KMS-11 (cell line): ENCODE measurements at regions not wholly inside any gene's neighbourhood (a gene's known extent, or its start where the extent isn't known, plus 50 kb on each side); places are given as distances from the start of the nearest gene placed in this dataset.

Source experiments
- H2AFZ ChIP-seq: fragments of 200-600 bp; sonication (generic); 2 replicates; pipeline ENCODE4 v1.6.1; 2016; ENCODE audit warnings: antibody characterized with exemption, mixed run types, low read depth
- H3K27ac ChIP-seq: fragments of 200-600 bp; sonication (generic); 2 replicates; pipeline ENCODE4 v1.6.1; 2016; ENCODE audit warnings: mild to moderate bottlenecking, mixed run types
- H3K27me3 ChIP-seq: fragments of 200-600 bp; sonication (generic); 2 replicates; pipeline ENCODE4 v1.6.1; 2017; ENCODE audit warnings: mild to moderate bottlenecking, low read depth, mixed run types, moderate library complexity; ENCODE audit not compliant: insufficient read depth
- H3K36me3 ChIP-seq: fragments of 200-600 bp; sonication (generic); 2 replicates; pipeline ENCODE4 v1.6.1; 2017; ENCODE audit warnings: mild to moderate bottlenecking, mixed run types; ENCODE audit not compliant: insufficient read depth
- H3K4me1 ChIP-seq: fragments of 200-600 bp; sonication (generic); 2 replicates; pipeline ENCODE4 v1.6.1; 2016; ENCODE audit warnings: mild to moderate bottlenecking, low read depth, mixed run types; ENCODE audit not compliant: poor library complexity, severe bottlenecking
- H3K4me2 ChIP-seq: fragments of 200-600 bp; sonication (generic); 2 replicates; pipeline ENCODE4 v1.7.0; 2016; ENCODE audit warnings: mild to moderate bottlenecking, mixed run types
- H3K4me3 ChIP-seq: fragments of 200-600 bp; sonication (generic); IDR thresholded peaks from 2 replicates; pipeline ENCODE4 v1.6.1; 2017; ENCODE audit warnings: low read depth, low read length, mixed read lengths; ENCODE audit not compliant: insufficient read depth
- H3K79me2 ChIP-seq: fragments of 200-600 bp; sonication (generic); 2 replicates; pipeline ENCODE4 v1.6.1; 2016; ENCODE audit warnings: low read depth, mixed run types; ENCODE audit not compliant: insufficient read depth
- H3K9ac ChIP-seq: fragments of 200-600 bp; sonication (generic); 2 replicates; pipeline ENCODE4 v1.6.1; 2016; ENCODE audit warnings: mild to moderate bottlenecking, mixed run types
- H4K20me1 ChIP-seq: fragments of 200-600 bp; sonication (generic); 2 replicates; pipeline ENCODE4 v1.6.1; 2016; ENCODE audit warnings: mild to moderate bottlenecking, mixed run types; ENCODE audit not compliant: insufficient read depth
- CTCF ChIP-seq: fragments of 200-600 bp; sonication (generic); conservative IDR thresholded peaks from 2 replicates; pipeline ENCODE4 v1.6.1; 2017; ENCODE audit warnings: low read depth, mild to moderate bottlenecking, antibody characterized with exemption, low read length, moderate library complexity, mixed read lengths

GRCh38 chr4:14771094-14771493 is 231.2 kb upstream of the CPEB2 start:
- no peak for TF ChIP-seq CTCF
- no peak overlapping the region for H3K4me3 ChIP-seq
- no peaks in the 10 kb centered on the region for H3K27me3 ChIP-seq
- no peaks in the 10 kb centered on the region for H3K36me3 ChIP-seq
- H4K20me1 ChIP-seq = no peaks in the 10 kb centered on the region
- no peaks in the 10 kb centered on the region for H3K79me2 ChIP-seq
- H3K4me2 ChIP-seq = no peak overlapping the region
- no peak overlapping the region for H3K9ac ChIP-seq
- H2AFZ ChIP-seq = no peak overlapping the region
- H3K4me1 ChIP-seq = peaks cover 6% of the 10 kb centered on the region
- H3K27ac ChIP-seq = no peak overlapping the region

GRCh38 chr4:14771504-14772175 is 230.6 kb upstream of the CPEB2 start:
- Histone ChIP-seq H3K79me2 (no peaks in the 10 kb centered on the region), H3K36me3 (no peaks in the 10 kb centered on the region), H3K9ac (no peak overlapping the region), H4K20me1 (no peaks in the 10 kb centered on the region), H2AFZ (no peak overlapping the region), H3K27me3 (no peaks in the 10 kb centered on the region), H3K4me3 (no peak overlapping the region), H3K4me2 (no peak overlapping the region), H3K4me1 (peaks cover 6% of the 10 kb centered on the region), H3K27ac (no peak overlapping the region)
- TF ChIP-seq CTCF = no peak

DNA sequence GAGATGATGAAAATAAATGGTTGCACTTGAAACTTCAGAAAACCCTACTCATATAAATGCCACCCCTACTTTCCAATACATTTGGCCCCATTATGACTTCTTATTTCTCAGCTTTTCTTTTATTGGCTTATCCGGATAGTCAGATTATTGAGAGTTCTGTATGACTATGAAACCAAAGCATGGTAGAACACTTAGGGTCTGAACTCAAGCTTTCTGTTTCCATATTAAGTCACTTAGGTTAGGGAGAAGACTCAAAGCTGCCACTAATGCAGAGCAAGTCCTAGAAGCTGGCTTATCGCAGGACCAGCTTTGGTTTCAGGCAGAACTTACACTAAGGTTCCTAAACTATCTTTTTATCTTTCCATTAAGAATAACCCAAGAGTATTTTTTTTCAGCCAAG is 229.9 kb upstream of the CPEB2 start:
- no peak overlapping the region for H3K4me2 ChIP-seq
- no peak overlapping the region for H3K27ac ChIP-seq
- H2AFZ ChIP-seq = no peak overlapping the region
- H3K79me2 ChIP-seq = no peaks in the 10 kb centered on the region
- peaks cover under 1% of the 10 kb centered on the region for H3K4me1 ChIP-seq
- no peak for TF ChIP-seq CTCF
- no peak overlapping the region for H3K4me3 ChIP-seq
- no peaks in the 10 kb centered on the region for H4K20me1 ChIP-seq
- H3K9ac ChIP-seq = no peak overlapping the region
- H3K27me3 ChIP-seq = no peaks in the 10 kb centered on the region
- H3K36me3 ChIP-seq = no peaks in the 10 kb centered on the region

- H3K79me2 ChIP-seq = no peaks in the 10 kb centered on the region
- no peaks in the 10 kb centered on the region for H4K20me1 ChIP-seq
- H3K27me3 ChIP-seq = no peaks in the 10 kb centered on the region
- H3K4me2 ChIP-seq = no peak overlapping the region
- no peak overlapping the region for H3K27ac ChIP-seq
- H3K36me3 ChIP-seq = no peaks in the 10 kb centered on the region
- no peak overlapping the region for H3K9ac ChIP-seq
- H3K4me1 ChIP-seq = no peaks in the 10 kb centered on the region
- no peak overlapping the region for H3K4me3 ChIP-seq
- no peak overlapping the region for H2AFZ ChIP-seq
- TF ChIP-seq CTCF = no peak
Measured at GRCh38 chr4:14783011-14783877, 219.0 kb upstream of the CPEB2 start.
